ENCODE measurements at regions not wholly inside any gene's neighbourhood (a gene's known extent, or its start where the extent isn't known, plus 50 kb on each side); places are given as distances from the start of the nearest gene placed in this dataset.
"Not testable (repeated sequence)": the region's sequence is repeated elsewhere in the genome, so short reads cannot be mapped to it uniquely, and the experiment has no call there.

DNA sequence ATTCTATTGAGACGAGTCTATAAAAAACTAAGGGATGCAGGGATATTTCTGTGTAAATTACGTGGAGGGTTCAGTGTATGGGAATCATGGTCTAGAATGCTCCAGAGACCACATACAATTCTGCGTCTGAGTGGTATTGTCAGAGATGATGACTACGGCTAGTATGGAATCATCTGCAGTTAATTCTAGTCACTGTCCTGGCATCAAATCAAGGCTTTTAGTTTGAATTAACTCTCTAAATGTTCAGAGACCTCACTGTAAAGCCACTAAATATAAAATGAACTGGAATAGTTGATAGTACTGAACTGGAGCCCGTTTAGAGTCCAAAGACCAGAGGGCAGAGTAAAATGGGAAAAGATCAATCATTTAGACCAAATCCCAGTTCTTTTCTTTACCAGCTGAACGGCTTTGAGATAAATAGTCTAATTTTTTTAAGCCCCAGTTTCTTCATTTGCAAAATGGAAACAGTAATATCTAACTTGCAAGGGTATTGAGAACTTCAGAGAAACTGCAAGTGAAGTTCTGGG lies 599.8 kb downstream of the EBF1 start:
- Histone ChIP-seq H3K4me1 (no peaks in the 10 kb centered on the region), H3K4me3 (no peak overlapping the region), H3K36me3 (no peaks in the 10 kb centered on the region), H3K9me3 (no peaks in the 10 kb centered on the region), H3K27me3 (no peaks in the 10 kb centered on the region), H3K27ac (no peak overlapping the region)
- TF ChIP-seq, protein P1, sequence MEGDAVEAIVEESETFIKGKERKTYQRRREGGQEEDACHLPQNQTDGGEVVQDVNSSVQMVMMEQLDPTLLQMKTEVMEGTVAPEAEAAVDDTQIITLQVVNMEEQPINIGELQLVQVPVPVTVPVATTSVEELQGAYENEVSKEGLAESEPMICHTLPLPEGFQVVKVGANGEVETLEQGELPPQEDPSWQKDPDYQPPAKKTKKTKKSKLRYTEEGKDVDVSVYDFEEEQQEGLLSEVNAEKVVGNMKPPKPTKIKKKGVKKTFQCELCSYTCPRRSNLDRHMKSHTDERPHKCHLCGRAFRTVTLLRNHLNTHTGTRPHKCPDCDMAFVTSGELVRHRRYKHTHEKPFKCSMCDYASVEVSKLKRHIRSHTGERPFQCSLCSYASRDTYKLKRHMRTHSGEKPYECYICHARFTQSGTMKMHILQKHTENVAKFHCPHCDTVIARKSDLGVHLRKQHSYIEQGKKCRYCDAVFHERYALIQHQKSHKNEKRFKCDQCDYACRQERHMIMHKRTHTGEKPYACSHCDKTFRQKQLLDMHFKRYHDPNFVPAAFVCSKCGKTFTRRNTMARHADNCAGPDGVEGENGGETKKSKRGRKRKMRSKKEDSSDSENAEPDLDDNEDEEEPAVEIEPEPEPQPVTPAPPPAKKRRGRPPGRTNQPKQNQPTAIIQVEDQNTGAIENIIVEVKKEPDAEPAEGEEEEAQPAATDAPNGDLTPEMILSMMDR (IDR thresholded peaks at IDR 0.05), result no peak
- ATAC-seq (no peak), FAIRE-seq (no peak), DNase-seq (no peak)
- 68 to 73% methylated on average over 6 of the region's 6 CpGs for WGBS, 2 donors
- intact Hi-C loops (cut with DNase I), result no loop called here

DNA sequence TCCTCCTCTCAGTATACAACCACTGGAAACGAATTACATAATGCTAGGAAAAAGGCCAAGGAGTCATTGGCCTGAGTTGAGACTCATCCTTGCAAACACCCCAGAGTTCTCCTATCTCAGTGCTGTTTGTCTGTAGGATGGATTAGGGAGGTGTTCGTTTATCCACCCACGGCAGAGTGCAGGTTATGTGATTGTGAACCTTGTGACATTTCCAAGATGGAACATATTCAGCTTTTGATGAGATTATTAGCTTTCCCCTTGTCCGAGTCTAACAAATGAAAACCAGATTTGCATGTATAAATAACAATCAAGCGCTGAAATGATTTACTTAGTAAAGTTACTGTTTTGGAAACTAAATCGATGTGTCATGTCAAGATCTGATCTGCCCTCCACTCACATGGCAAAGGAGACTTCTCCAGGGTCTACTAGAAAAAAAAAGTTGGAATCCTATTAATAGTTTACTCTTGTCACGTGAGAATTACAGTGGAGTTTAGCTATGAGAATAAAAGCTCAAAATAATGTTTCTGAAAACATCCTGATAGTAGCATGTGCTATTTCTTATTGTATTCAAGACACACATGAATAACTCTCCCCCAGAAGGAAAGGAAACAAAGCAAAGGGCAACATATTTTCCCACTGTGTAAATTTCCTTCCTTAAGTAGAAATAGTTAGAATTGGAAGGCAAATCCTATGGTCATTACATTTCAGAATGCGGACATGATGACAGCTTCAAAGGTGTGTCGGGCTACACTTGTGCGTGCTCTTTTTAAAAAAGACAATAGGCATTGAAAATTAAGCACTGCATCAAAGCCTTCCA lies 600.4 kb downstream of the EBF1 start:
- WGBS, 2 donors, result 75 to 77% methylated on average over 10 of the region's 10 CpGs
- DNase-seq (no peak), FAIRE-seq (no peak), ATAC-seq (no peak)
- no peaks in the 10 kb centered on the region for H3K4me1 ChIP-seq
- H3K9me3 ChIP-seq, result no peaks in the 10 kb centered on the region
- H3K36me3 ChIP-seq, result no peaks in the 10 kb centered on the region
- no peak overlapping the region for H3K4me3 ChIP-seq
- TF ChIP-seq, protein P1 (IDR thresholded peaks at IDR 0.05), result no peak
- intact Hi-C loops (cut with DNase I), result no loop called here
- H3K27ac ChIP-seq, result no peak overlapping the region
- H3K27me3 ChIP-seq, result no peaks in the 10 kb centered on the region

GRCh38 chr5:158496624-158497023 lies 603.1 kb downstream of the EBF1 start:
- no peak for FAIRE-seq
- TF ChIP-seq, protein P1 (IDR thresholded peaks at IDR 0.05), result no peak
- no peak overlapping the region for H3K4me3 ChIP-seq
- H3K9me3 ChIP-seq, result no peaks in the 10 kb centered on the region
- H3K36me3 ChIP-seq, result no peaks in the 10 kb centered on the region
- WGBS, 2 donors, result 86 to 96% methylated on average over 3 of the region's 3 CpGs
- DNase-seq, result no peak
- no peaks in the 10 kb centered on the region for H3K27me3 ChIP-seq
- ATAC-seq, result no peak
- intact Hi-C loops (cut with DNase I), result no loop called here
- H3K4me1 ChIP-seq, result no peaks in the 10 kb centered on the region
- no peak overlapping the region for H3K27ac ChIP-seq

DNA sequence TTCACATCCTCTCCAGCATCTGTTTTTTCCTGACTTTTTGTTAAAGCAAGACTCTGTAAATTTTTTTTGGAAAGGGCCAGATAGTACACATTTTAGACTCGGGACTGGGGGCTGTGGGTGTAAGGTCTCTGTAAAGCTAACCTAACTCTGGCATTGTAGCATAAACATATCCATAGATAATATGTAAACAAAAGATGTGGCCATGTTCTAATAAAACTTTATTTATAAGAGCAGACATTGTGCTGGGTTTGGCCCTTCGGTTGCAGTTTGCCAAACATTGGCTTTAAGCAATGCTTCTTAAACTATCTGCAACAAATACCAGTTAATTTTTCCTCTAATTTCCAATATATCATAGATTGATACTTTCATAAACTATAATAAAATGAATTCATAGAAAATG lies 605.2 kb downstream of the EBF1 start:
- no peak for ATAC-seq
- intact Hi-C loops (cut with DNase I), result no loop called here
- no peaks in the 10 kb centered on the region for H3K36me3 ChIP-seq
- H3K4me1 ChIP-seq, result no peaks in the 10 kb centered on the region
- no peak for FAIRE-seq
- H3K9me3 ChIP-seq, result no peaks in the 10 kb centered on the region
- H3K4me3 ChIP-seq, result no peak overlapping the region
- no peak overlapping the region for H3K27ac ChIP-seq
- TF ChIP-seq, protein P1 (IDR thresholded peaks at IDR 0.05), result no peak
- no peaks in the 10 kb centered on the region for H3K27me3 ChIP-seq
- 89 to 92% methylated on average over 2 of the region's 2 CpGs for WGBS, 2 donors
- DNase-seq, result no peak

DNA sequence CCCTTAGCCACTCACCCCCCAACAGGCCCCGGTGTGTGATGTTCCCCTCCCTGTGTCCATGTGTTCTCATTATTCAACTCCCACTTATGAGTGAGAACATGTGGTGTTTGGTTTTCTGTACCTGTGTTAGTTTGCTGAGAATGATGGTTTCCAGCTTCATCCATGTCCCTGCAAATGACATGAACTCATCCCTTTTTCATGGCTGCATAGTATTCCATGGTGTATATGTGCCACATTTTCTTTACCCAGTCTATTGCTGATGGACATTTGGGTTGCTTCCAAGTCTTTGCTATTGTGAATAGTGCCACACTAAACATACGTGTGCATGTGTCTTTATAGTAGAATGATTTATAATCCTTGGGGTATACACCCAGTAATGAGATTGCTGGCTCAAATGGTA lies 605.7 kb downstream of the EBF1 start:
- DNase-seq; H3K36me3 ChIP-seq; H3K4me1 ChIP-seq; intact Hi-C loops (cut with DNase I); H3K27me3 ChIP-seq; FAIRE-seq; H3K9me3 ChIP-seq; H3K4me3 ChIP-seq; ATAC-seq; H3K27ac ChIP-seq: not testable (repeated sequence)
- 92 to 94% methylated on average over 2 of the region's 2 CpGs for WGBS, 2 donors

All from pancreas (tissue), 10 donors.